ENCODE measurements at regions not wholly inside any gene's neighbourhood (a gene's known extent, or its start where the extent isn't known, plus 50 kb on each side); places are given as distances from the start of the nearest gene placed in this dataset.

DNA sequence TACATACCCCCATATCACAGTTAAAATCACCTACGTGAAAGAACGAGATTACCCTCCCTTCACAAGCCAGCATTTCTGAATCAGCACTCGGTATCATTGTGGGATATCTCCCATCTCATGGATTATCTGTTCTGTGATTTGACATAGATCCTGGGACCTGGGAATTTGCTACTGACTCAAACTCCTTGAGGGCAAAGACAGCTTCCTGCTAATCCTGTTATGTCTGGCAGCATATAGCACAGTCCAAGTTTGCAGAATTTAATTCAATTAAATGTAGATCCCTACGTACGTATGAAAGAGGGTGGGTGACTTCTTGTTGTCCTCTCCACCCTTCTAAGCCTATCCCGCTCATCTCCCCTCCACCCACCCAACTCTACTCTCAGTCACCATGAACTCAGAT is 476.5 kb downstream of the KLF5 start:
- TF ChIP-seq EP300 (IDR thresholded peaks at IDR 0.05) (no peak), CTCF (IDR thresholded peaks at IDR 0.05) (no peak), POLR2A (IDR thresholded peaks at IDR 0.05) (no peak)
